ENCODE measurements at regions not wholly inside any gene's neighbourhood (a gene's known extent, or its start where the extent isn't known, plus 50 kb on each side); places are given as distances from the start of the nearest gene placed in this dataset.
"Not testable (repeated sequence)": the region's sequence is repeated elsewhere in the genome, so short reads cannot be mapped to it uniquely, and the experiment has no call there.

DNA sequence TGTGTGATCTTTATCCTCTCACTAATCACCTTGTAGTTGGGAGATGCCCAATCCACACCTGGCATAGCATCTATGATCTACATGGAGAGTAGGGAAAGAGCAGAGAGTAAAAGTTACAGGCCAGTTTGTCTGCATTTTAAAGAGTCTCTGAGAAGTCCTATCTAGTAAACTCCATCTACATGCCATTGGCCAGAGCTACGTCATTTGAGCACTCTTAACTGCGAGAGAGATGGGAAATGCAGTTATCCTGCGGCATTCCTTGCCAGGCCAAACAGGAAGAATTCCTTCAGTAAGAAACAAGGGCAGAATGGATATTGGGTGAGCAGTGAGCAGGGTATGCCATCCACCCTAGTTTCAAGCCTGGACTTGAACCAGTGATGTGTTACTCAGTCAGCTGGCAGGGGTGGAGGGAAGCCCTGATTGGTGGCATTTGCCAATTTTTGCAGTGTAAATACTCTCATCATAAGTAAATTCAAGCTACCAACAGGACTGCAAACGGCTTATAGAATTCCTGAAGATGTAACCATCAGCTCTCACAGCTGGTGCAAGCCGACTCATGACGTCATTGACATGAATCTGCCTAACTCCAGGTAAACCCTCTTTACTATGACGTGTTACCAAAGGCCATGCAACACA, 156.8 kb upstream of the MSX2 start:
- DNase-seq, result no peak

DNA sequence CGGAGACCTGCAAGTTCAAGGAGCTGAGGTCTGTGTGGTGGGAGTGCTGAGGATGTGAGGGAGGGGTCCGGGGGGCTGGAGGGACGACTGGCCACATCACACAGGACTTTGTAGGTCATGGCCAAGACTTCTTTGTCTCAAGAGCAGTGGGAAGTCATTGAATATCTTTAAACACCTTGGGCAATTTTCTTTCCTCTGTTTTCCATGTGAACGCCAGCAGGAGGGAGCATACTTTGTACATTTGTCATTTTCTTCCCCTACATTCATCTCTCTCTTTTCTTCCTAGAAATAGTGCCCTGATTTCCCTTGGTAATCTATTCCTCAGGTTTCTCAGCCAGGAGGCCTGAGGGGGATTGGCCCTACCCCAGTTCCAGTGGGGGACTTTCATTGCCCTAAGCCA, 153.7 kb upstream of the MSX2 start:
- DNase-seq, result no peak

DNA sequence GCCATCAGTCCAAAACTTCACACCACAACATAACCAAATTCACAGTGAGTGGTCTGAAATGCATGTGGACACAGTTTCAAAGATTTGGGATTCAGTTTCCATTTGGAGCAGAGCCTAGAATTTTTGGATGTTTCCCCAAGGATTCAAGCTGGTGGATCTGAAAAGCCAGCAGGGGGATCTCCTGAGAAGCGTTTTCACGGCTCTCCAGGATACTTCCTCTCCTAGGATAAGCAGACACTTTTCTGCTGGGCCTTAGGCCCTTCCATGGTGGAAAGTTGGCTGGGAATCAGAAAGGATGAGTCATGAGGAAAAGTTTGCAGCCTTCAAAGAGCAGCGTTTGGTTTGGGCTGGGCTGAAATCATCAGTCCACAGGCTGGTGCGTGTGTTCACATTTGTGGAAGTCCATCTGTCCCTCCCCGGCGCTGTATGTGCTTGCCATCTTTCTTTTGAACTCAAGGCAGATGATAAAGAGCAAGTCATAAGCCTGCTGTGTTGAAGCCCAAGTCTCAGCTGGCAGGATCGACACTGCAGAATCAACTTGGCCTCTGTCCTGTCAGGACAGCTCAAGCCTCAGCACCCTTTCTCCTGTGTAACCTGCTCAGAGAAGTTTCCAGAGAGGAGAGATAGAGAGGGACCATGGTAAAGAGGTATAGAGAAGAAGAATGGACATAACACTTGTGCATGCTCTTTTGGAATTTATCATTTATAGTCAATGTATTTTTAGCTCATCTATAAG, 152.6 kb upstream of the MSX2 start:
- DNase-seq, result no peak

DNA sequence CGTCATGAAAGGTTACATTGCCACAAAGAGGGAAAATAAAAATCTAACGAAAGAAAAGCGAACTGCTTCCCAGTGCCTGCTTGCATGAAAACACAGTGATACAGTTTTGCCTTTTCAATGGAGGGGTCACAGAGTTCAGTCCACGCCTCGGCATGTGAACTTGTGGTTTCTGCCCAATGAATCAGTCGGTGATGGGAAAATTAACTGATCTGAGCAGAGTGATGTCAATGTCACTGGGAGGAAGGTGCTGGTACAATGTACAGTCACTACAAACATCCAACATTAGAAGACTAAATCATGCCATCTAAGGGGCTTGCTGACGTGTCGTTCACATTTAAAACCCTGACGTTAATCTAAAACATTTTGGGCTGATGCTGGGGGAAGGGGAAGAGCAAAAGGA, 151.8 kb upstream of the MSX2 start:
- DNase-seq, result no peak

DNA sequence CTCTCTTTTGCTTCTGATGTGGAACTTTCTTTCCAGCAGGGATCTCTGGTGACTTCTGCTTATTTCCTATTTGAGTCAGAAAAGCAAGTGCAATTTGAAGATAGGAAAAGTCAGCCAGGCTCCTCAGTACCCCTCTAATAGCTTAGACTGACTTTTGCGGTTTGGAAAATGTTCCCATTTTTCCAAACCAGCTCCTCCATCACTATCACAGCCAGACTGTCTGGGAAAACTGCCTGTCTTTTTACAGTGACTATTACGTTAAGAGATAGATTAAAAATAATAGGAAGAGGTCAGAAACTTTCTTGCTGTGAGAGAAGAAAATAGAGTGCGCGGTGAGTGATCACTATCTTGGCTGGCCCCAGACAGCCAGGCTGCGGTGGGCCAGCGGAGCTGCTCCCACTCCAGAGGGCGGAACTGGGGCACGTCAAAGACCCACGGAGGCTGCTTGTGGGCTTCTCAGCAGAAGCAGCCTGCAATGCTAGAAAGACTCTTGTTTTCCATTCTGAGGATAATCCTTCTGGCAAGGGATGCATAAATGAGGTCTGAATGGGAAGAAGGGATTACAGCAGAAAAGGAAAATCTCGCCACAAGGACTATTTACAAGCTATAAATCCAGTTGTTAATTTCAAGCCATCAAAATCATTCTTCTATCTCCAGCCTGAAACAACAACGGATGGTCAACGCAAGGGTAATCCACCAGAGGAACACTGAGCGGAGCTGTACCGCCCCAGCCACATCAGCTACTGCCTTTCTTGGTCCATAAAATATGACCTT, 151.0 kb upstream of the MSX2 start:
- no peak for DNase-seq

DNA sequence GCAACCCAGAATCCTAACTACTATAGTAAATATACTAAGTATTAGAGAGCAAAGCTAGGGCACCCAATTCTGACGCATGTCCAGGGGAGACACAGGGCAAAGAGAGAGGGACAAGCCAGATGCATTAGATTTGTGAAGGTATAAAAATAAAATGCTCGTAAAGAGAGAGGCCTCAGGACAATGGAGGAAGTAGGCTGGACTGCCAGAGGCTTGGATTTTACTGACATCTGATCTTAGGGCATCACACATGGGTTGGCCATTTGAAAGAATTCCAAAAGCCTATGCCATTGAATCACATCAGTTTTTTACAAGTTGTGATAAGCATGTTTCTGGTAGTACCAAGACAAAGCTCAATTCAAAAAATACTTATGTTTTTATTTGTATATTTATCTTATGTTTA, 149.3 kb upstream of the MSX2 start:
- DNase-seq, result no peak

DNA sequence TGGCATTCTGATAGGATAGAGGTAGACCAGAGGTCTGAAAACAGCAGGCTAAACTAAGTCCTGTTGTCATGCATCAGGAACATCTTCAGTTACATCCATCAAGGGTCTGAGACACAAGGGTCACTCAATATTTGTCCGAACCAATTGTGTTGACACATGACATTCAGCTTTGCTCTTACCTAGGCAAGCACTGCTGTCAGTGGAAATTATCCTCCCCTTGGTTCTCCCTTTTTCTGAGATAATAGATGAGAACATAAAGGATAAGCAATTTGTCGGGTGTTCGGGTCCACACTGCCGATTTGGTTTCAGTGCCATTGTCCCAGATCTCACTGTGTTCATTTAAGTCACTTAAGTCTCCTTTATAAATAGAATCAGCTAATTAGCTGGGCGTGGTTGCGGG, 148.3 kb upstream of the MSX2 start:
- DNase-seq, result no peak

DNA sequence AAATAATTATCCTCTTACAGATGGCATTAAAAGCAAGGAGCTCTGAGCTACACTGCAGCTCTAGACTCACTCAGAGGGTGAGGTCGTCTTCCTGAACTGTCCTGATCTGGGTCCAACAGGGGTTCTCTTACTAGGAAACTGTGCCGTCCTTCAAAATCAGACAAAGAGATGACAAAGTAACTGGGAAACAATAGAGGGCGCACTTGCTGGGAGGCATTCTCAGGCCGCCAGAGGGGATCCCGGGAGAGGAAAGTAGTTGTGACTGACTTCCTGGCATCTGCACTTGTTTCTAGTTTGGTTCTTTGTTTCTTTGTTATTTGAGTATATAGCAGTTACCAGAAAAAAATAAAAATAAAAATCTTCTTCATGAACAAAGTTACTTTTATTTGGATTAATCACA, 142.9 kb upstream of the MSX2 start:
- no peak for DNase-seq

DNA sequence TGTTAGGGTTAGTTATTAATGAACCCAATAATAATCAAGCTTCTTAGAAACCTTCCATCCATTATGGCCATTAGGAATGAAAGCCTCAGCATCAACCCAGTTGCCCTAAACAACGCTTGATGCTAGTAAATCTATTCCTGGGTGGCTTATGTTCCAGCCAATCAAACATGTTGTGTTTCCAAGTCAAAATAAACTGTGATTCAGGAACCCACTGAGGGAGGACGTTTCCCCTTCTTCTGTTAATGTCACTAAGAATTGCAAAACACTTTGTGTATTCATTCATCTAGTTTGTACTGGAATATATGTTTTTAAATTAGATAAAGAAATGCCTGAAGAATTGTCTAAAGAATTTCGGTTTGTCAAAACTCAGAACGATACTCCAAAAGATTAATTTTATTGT, 142.5 kb upstream of the MSX2 start:
- no peak for DNase-seq

DNA sequence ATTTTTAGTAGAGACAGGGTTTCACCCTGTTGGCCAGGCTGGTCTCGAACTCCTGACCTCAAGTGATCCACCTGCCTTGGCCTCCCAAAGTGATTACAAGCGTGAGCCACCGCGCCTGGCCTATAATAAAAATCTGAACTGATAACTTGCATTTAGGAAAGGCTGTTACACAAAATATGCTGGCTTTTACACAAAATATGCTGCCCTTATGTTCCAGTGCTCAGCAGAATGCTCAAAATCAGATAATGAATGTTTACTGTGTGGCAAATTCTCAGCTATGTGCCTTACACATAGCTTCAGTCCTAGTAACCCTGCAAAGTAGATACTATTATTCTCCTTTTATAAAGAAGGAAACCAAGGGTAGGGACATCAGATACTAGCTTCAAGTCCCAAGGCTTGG, 141.3 kb upstream of the MSX2 start:
- DNase-seq, result no peak

DNA sequence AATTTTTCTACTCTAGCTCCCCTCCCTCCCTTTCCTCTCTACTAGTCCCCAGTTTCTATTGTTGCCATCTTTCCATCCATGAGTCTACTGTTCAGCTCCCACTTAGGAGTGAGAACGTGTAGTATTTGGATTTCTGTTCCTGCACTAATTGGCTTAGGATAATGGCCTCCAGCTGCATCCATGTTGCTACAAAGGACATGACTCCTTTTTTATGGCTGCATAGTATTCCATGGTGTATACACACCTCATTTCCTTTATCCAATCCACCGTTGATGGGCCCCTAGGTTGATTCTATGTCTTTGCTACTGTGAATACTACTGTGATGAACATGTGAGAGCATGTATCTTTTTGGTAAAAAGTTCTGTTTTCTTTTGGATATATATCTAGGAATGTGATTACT, 138.9 kb upstream of the MSX2 start:
- no peak for DNase-seq

DNA sequence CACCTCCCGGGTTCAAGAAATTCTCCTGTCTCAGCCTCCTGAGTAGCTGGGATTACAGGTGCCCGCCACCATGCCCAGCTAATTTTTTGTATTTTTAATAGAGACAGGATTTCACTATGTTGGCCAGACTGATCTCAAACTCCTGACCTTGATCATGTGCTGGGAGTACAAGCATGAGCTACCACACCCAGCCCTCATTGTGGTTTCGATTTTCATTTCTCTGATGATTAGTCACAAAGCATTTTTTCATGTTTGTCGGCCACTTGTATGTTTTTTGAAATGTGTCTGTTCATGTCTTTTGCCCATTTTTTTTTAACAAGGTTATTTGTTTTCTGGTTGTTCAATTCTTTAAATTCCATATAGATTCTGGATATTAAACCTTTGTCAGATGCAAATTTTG, 138.2 kb upstream of the MSX2 start:
- DNase-seq, result not testable (repeated sequence)

DNA sequence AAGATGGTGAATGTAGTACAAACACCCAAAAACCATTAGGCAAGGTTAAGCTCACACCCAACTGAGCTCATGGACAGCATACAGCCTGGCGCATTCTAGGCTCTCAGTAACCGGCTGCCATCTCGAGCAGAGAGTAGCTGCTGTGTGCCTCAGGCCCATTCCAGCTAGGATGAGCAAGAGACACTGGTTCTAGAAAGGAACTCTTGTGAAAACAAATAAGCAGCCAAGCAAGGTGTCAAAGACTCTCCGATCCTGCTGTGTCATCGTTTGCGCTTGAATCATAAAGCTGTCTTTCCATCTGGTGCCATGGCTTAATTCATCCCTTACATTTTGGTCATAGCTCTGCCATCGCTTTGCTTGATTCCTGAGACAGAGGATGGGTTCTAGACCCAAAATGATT, 135.4 kb upstream of the MSX2 start:
- no peak for DNase-seq

DNA sequence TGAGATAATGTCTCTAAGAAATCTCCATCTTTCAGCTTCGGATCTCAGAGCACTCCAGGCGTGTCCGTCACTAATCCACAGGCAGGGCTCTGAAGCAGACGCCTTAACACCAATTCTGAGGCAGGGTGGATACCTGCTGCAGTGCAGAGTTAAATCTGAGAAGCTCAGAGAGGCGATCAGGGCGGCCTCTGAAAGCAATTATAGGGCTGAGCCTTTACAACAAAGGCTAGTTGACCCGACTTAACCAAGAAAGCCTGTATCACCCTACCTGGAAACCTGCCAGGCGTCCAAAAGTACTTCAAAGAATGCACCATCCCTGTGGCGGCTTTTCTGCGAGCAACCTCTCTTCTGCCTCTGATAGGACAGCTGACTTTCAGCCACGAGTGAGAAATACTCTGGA, 134.8 kb upstream of the MSX2 start:
- no peak for DNase-seq

DNA sequence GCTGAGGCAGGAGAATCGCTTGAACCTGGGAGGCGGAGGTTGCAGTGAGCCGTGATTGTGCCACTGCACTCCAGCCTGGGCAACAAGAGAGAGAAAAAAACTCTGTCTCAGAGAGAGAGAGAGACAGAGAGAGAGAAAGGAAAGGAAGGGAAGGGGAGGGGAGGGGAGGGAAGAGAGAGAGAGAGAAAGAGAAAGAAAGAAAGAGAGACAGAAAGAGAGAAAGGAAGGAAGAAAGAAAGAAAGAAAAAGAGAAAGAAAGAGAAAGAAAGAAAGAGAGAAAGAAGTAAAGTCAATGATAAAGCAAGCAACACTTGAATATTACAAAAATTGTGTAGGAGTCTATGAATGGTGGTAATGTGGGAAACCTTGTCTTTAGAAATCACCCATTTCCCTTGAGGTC, 133.6 kb upstream of the MSX2 start:
- no peak for DNase-seq

DNA sequence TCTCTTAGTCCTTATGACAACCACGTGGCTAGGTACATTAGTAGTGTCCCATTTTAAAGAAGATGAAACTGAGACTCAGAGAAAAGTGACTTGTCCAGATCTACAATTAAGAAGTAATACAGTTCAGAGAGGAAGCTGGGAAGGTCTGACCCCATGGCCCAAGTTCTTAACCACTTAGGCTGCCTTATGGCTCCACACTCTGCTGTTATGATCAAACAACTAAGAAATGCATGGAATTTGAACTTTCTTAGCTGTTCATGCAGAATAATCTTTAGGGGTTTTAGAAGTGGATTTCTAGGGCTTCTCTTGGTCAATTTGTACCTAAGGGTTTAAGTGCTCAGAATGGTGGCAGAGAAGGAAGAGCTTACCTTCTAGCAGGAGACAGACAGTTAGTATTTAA, 128.0 kb upstream of the MSX2 start:
- no peak for DNase-seq

DNA sequence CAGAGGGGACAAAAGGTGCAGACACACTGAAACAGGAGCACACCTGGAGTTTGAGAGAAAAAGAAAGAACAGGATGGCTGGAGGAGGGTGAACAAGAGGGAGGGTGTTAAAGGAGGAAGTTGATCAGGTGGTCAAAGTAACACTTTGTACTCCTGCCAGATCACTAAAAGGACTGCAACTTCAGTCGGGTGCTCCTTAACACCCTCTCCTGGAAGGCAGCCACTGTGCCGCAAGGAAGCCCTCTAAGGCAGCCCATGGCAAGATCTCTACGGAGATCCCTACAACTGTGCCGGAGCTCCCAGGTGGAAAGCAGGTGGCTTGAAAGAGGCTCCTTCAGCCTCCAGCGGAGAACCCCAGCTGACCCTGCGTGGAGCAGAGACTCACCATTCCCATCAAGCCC, 124.4 kb upstream of the MSX2 start:
- DNase-seq, result no peak

DNA sequence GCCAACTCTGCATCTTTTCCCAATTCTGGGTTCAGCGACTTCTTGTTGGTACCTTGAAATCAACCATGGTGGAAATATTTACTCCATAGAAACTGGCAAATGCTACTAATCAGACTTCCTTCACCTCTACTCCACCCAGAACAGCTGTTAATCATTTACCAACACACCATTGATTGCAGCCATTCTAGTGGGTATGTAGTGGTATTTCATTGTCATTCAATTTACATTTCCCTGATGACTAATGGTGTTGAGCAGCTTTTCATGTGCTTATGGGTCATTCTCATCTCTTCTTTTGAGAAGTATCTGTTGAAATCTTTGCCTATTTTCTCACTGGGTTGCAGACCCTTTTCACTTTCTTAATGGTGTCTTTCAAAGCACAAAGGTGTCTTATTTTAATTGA, 122.4 kb upstream of the MSX2 start:
- DNase-seq, result no peak

DNA sequence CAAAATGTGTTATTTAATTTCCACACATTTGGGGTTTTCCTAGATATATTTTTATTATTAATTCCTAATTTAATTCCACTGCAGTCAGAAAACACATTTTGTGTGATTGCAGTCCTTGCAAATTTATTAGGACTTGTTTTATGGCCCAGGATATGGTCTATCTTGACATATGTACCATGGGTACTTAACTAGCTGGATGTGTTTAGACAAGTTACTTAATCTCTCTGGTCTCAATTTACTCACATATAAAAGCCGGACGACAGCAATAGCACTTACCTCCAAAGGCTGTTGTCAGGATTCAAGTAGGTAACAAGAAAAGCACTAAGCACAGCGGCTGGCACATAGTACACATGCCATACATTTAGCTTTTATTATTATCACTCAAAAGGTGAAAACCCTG, 118.2 kb upstream of the MSX2 start:
- DNase-seq, result no peak

DNA sequence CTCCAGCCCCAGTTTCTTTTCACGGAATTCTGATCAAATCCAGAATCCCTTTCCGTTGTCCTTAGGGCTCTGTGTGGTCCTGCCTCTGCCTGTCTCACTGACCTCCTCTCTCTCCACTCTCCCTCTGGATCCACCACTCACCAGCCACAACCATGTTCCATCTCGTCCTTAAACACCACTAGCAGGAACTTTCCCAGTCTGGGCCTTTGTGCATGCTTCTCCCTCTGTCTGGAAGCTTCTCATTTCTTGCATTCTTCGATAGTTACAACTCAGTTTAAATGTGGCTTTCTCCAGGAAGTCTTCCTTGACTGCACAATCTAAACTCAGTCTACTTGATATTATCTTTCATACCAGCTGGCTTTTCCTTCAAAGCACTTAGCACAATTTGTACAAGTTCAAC, 117.7 kb upstream of the MSX2 start:
- DNase-seq, result no peak

DNA sequence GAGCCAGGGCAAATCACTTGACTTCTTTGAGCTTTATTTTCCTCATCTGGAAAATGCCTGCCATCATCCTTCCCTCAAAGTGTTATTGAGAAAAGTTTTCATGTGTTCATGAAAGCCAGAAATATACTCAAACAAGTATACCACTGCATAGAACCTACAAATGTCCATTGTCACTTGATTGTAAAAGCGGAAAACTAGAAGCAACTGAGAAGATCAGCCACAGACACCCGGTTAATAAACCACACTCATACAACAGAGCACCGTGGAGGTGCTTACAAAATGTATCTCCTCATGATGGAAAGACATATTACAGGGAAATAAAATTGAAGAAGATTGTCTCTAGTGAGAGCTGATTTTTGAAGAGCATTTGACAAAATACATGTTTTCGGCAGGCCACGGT, 117.2 kb upstream of the MSX2 start:
- no peak for DNase-seq

DNA sequence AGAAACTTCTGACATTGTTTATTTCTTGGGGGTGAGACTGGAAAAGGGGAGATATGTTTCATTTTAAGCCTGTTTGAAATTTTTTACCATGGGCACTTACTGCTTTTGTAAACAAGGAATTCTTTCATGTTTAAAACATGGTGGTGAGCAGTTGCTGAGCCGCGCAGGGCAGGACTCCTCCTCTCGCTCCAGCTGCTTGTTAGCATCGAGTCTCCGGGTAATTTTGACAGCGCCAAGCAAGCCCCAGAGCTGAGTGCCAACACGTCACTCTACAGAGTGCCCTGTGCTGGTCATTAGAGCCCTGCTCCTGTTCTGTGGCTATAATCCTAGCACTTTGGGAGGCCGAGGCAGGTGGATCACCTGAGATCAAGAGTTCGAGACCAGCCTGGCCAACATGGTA, 116.5 kb upstream of the MSX2 start:
- DNase-seq, result no peak

DNA sequence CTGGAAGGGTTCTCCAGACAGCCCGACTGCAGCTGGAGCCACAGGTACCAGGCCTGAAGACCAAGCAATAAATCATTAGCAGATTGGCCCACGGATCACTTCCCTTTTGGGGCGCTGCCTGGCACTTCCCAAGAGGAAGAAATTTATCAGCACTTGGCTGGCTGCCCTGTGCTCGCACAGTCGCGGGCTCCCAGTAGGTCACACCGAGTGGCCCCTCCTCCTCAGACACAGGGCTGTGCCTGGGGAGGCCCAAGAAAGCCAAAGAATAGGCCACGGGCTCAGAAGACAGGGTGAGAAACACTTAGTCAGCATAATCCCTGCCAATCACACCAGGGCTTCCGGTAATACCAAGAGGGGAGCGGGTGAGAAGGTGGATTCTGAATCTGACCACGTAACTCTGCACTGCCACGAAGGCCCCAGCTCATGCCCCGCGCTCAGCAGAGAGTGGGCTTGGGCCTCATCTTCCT, 115.7 kb upstream of the MSX2 start:
- peak in 1 of 2 donors; percentile 0 for DNase-seq

DNA sequence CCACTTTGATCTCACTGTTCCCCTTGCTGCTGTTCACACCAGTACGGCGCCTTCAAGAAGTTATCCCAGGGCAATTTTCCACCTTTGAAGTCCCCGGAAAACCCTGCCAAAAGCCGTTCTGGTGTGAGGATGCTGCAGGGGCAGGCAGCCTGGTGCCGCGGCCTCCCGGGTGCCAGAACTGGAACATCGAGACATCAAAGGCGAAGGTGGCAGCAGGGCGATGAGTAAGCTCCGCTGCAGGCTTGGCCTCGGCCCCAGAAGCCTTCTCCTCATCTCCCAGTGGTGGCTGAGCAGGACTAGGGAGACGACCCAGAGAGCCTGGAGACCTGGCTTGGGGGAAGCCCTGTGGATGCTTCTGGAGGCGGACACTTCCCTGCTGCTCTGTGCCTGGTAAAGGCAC, 115.3 kb upstream of the MSX2 start:
- no peak for DNase-seq
